Gastrocnemius medialis (tissue), 4 donors: ENCODE measurements at regions not wholly inside any gene's neighbourhood (a gene's known extent, or its start where the extent isn't known, plus 50 kb on each side); places are given as distances from the start of the nearest gene placed in this dataset.

Experiments used
- ATAC-seq, 2 donors: fragments of 150-250 bp; one replicate each; pipeline ENCODE4 v1.9.1; 2016
- DNase-seq, 2 donors: peaks; one replicate each; pipeline ENCODE4 v3.0.0-alpha.2; 2019
- H3K27ac ChIP-seq, 4 donors: fragments of 200-600 bp; sonication (generic); 1 replicate in 1 of 4; 2 replicates in 3 of 4; pipeline ENCODE4 v1.5.1; 2016 to 2018; ENCODE audit warnings: mild to moderate bottlenecking in 2 of 4, moderate library complexity in 1 of 4
- H3K27me3 ChIP-seq, 3 donors: fragments of 200-600 bp; sonication (generic) in 2 of 3; 1 replicate in 1 of 3; 2 replicates in 2 of 3; pipeline versions ENCODE4 v1.5.1 to v1.6.0; 2016 to 2019; ENCODE audit warnings: mild to moderate bottlenecking in 1 of 3, moderate library complexity in 1 of 3
- H3K36me3 ChIP-seq, 2 donors: fragments of 200-600 bp; sonication (generic) in 1 of 2; one replicate each; pipeline ENCODE4 v1.5.1; 2017 to 2018
- H3K4me1 ChIP-seq, 2 donors: fragments of 200-600 bp; sonication (generic) in 1 of 2; one replicate each; pipeline ENCODE4 v1.5.1; 2016 to 2017; ENCODE audit warnings: mild to moderate bottlenecking in 2 of 2
- H3K4me3 ChIP-seq, 4 donors: fragments of 200-600 bp; sonication (generic) in 3 of 4; 1 replicate in 1 of 4; 2 replicates in 3 of 4; pipeline ENCODE4 v1.5.1; 2016 to 2019; ENCODE audit warnings: mild to moderate bottlenecking in 2 of 4
- H3K9me3 ChIP-seq, 3 donors: fragments of 200-600 bp; sonication (generic) in 2 of 3; 1 replicate in 1 of 3; 2 replicates in 2 of 3; pipeline ENCODE4 v1.5.1; 2016 to 2019
- CTCF ChIP-seq, 5 experiments: fragments of 450-650 bp in 3 of 5; fragments of 200-600 bp in 2 of 5; sonication (generic) in 2 of 5; IDR thresholded peaks in 4 of 5; conservative IDR thresholded peaks in 1 of 5; 1 replicate in 4 of 5; 2 replicates in 1 of 5; pipeline ENCODE4 v1.5.1; 2016 to 2019; ENCODE audit warnings: antibody characterized with exemption in 5 of 5, mild to moderate bottlenecking in 3 of 5, moderate library complexity in 3 of 5
- POLR2A ChIP-seq, 2 donors: fragments of 450-650 bp; IDR thresholded peaks; one replicate each; pipeline ENCODE4 v1.6.1; 2017; ENCODE audit warnings: antibody characterized with exemption in 2 of 2, mild to moderate bottlenecking in 2 of 2, moderate library complexity in 2 of 2
- in situ Hi-C, 4 donors: fragments of 200-750 bp; cut with MboI; loops; one replicate each; pipeline versions ENCODE4 v1.15.0 to v1.8.0; 2017; ENCODE audit warnings: low sequenced_read_pairs in 4 of 4
- intact Hi-C: fragments of 100-400 bp; cut with DNase I; formaldehyde crosslinking; loops from one replicate; pipeline ENCODE4 v1.15.1; 2023; ENCODE audit warnings: low total_unique reads

GRCh38 chr6:119818876-119819275 lies 469.3 kb upstream of the MAN1A1 start:
- H3K4me3 ChIP-seq = no peak overlapping the region
- intact Hi-C loops (no loop called here), in situ Hi-C loops (no loop called here)
- H3K27me3 ChIP-seq = no peaks in the 10 kb centered on the region
- H3K9me3 ChIP-seq = no peaks in the 10 kb centered on the region
- no peaks in the 10 kb centered on the region for H3K36me3 ChIP-seq
- ATAC-seq (no peak), DNase-seq (no peak)
- H3K27ac ChIP-seq = no peak overlapping the region
- TF ChIP-seq POLR2A (IDR thresholded peaks at IDR 0.05) = no peak
- TF ChIP-seq CTCF (IDR thresholded peaks at IDR 0.05 in 4 of 5, conservative IDR thresholded peaks at IDR 0.05 in 1 of 5) = no peak
- H3K4me1 ChIP-seq = no peaks in the 10 kb centered on the region

DNA sequence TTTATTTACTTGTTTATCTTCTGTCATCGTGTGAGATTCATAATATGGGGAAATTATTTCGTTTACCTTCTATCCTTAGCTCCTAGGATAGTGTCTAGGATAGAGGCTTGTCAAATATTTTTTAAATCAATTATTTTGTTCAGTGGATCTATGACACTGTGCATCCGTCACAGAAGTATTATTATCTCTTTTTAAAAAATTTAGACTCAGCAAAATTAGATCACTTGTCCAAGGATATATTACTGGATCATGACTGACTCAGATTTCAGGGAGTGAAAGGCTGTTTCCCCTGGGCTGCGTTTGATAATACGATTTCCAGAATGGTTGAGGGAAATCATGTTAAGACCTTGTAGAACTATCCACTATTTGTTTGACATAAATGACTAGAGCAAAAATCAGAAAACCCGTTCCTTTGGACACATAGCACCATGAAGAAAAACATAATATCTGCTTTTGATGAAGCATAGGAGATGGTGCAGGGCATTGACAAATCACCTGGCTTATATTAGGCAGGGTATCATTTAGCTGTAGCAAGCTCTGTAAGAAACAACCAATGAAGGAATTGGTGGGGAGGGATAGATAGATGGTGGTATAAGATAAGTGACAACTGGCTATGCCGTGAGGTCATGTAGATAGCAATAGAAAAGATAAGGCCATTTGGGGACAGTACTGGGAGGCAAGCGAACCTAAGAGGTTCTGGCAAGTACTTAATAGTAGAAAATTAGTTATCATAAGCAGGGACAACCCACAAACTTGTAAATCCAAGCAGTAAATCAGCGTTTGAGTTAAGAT lies 465.2 kb upstream of the MAN1A1 start:
- Histone ChIP-seq H3K36me3 (no peaks in the 10 kb centered on the region), H3K4me3 (no peak overlapping the region), H3K27me3 (no peaks in the 10 kb centered on the region), H3K9me3 (no peaks in the 10 kb centered on the region), H3K4me1 (no peaks in the 10 kb centered on the region), H3K27ac (no peak overlapping the region)
- DNase-seq = no peak
- no peak for TF ChIP-seq POLR2A (IDR thresholded peaks at IDR 0.05)
- no peak for TF ChIP-seq CTCF (IDR thresholded peaks at IDR 0.05 in 4 of 5, conservative IDR thresholded peaks at IDR 0.05 in 1 of 5)
- in situ Hi-C loops = no loop called here
- no peak for ATAC-seq
- intact Hi-C loops = no loop called here

- in situ Hi-C loops = no loop called here
- Histone ChIP-seq H3K27ac (no peak overlapping the region), H3K27me3 (no peaks in the 10 kb centered on the region), H3K9me3 (no peaks in the 10 kb centered on the region), H3K4me3 (no peak overlapping the region), H3K4me1 (no peaks in the 10 kb centered on the region), H3K36me3 (no peaks in the 10 kb centered on the region)
- no peak for ATAC-seq
- DNase-seq = no peak
- intact Hi-C loops = no loop called here
- no peak for TF ChIP-seq CTCF (IDR thresholded peaks at IDR 0.05 in 4 of 5, conservative IDR thresholded peaks at IDR 0.05 in 1 of 5)
- no peak for TF ChIP-seq POLR2A (IDR thresholded peaks at IDR 0.05)
Observed at GRCh38 chr6:119802464-119802863, 452.9 kb upstream of the MAN1A1 start.

DNA sequence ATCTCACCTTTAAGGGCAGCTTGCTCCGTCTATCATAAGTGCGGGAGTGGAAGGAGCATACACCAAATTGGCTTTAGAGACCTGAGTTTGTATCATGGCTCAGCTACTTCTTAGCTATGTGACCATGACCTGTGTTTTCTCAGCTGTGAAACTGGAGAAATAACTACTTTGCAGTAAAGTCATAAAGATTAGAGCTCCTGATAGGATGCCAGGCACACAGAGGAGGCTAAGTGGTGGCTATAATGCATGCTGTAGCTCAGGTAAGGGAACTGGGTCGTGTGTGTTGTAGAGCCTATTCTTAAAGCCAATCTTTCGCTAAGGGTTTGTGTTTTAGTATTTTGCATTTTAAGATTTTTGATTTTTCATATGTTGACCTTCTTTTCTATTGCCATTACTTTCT lies 451.5 kb upstream of the MAN1A1 start:
- Histone ChIP-seq H3K27ac (no peak overlapping the region), H3K9me3 (no peaks in the 10 kb centered on the region), H3K4me3 (no peak overlapping the region), H3K27me3 (no peaks in the 10 kb centered on the region), H3K4me1 (no peaks in the 10 kb centered on the region), H3K36me3 (no peaks in the 10 kb centered on the region)
- TF ChIP-seq CTCF (IDR thresholded peaks at IDR 0.05 in 4 of 5, conservative IDR thresholded peaks at IDR 0.05 in 1 of 5) (no peak), POLR2A (IDR thresholded peaks at IDR 0.05) (no peak)
- DNase-seq (no peak), ATAC-seq (no peak)
- in situ Hi-C loops = no loop called here
- intact Hi-C loops = no loop called here

DNA sequence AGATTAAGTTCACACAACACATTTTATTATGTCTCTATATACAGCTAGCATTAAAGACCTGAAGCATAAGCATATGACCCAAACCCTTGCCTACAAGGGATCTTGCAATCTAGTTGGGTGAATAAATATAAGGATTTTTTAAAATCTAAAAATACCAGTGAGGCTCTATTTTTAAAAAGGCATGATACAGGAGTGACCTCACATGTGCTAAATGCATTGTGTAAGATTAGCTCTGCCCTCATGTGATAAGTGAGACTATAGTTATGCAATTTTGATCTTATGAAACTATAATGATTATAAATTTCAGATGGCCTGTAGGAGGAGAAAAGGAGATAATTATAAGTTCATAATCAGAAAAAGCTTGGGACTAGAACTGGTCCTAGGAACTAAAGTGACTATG lies 451.0 kb upstream of the MAN1A1 start:
- no peak for ATAC-seq
- Histone ChIP-seq H3K9me3 (no peaks in the 10 kb centered on the region), H3K4me3 (no peak overlapping the region), H3K27ac (no peak overlapping the region), H3K4me1 (no peaks in the 10 kb centered on the region), H3K36me3 (no peaks in the 10 kb centered on the region), H3K27me3 (no peaks in the 10 kb centered on the region)
- in situ Hi-C loops = no loop called here
- no peak for DNase-seq
- intact Hi-C loops = no loop called here
- TF ChIP-seq POLR2A (IDR thresholded peaks at IDR 0.05) = no peak
- TF ChIP-seq CTCF (IDR thresholded peaks at IDR 0.05 in 4 of 5, conservative IDR thresholded peaks at IDR 0.05 in 1 of 5) = no peak
